Ovary (tissue), 3 donors: ENCODE measurements at regions not wholly inside any gene's neighbourhood (a gene's known extent, or its start where the extent isn't known, plus 50 kb on each side); places are given as distances from the start of the nearest gene placed in this dataset.

Experiments
- EP300 ChIP-seq: sonication (generic); formaldehyde crosslinking; IDR thresholded peaks from one replicate; pipeline ENCODE4 v1.6.1; 2017; ENCODE audit warnings: antibody characterized with exemption
- POLR2A ChIP-seq: fragments of 450-650 bp; IDR thresholded peaks from one replicate; pipeline ENCODE4 v1.6.1; 2017; ENCODE audit warnings: antibody characterized with exemption, mild to moderate bottlenecking, moderate library complexity
- TF ChIP-seq, protein P1 (sequence below), 3 donors: fragments of 450-650 bp in 2 of 3; fragments of 200-600 bp in 1 of 3; IDR thresholded peaks; one replicate each; pipeline versions ENCODE4 v1.5.1 to v1.8.0; 2016 to 2022; ENCODE audit warnings: antibody characterized with exemption in 3 of 3, mild to moderate bottlenecking in 1 of 3
- donor health status: DM: no; HTN: no; CAD: no.

DNA sequence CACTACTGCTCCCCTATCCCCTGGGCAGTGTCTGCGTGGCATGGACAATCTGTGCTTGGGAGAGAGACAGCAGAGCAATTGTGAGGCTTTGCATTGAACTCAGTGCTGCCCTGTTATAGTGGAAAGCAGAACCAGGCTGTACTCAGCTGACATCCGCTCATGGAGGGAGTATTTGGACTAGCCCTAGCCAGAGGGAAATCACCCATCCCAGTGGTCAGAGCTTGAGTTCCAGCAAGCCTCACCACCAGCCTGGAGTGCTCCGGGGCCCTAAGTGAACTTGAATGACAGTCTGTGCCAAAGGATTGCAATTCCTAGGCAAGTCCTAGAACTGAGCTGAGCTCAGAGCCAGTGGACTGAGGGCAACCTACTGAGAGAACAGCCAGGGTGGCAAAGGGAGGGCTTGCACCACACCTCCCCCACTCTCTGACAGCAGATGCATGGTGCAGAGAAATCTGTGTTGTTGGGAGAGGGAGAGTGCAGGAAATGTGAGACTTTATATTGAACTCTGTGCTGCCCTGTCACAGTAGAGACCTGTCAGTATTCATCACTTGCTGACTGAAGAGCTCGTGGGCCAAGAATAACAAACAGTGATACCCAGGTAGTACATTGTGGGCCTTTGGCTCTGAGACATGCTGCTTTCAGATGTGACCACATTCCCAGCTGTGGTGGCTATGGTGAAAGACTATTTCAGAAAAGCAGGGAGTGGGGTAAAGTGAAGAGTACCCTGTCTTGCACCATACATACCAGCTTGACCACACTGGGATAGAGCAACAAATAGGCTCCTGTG is 107.7 kb upstream of the SLC5A9 start:
- TF ChIP-seq, protein P1, sequence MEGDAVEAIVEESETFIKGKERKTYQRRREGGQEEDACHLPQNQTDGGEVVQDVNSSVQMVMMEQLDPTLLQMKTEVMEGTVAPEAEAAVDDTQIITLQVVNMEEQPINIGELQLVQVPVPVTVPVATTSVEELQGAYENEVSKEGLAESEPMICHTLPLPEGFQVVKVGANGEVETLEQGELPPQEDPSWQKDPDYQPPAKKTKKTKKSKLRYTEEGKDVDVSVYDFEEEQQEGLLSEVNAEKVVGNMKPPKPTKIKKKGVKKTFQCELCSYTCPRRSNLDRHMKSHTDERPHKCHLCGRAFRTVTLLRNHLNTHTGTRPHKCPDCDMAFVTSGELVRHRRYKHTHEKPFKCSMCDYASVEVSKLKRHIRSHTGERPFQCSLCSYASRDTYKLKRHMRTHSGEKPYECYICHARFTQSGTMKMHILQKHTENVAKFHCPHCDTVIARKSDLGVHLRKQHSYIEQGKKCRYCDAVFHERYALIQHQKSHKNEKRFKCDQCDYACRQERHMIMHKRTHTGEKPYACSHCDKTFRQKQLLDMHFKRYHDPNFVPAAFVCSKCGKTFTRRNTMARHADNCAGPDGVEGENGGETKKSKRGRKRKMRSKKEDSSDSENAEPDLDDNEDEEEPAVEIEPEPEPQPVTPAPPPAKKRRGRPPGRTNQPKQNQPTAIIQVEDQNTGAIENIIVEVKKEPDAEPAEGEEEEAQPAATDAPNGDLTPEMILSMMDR (IDR thresholded peaks at IDR 0.05): no peak
- TF ChIP-seq POLR2A (no peak), EP300 (no peak)
